GM12872 (cell line): ENCODE measurements at regions not wholly inside any gene's neighbourhood (a gene's known extent, or its start where the extent isn't known, plus 50 kb on each side); places are given as distances from the start of the nearest gene placed in this dataset.

Experiments
- TF ChIP-seq, protein P1 (sequence below): IDR thresholded peaks from 3 replicates; pipeline ENCODE4 v1.5.1; 2011; ENCODE audit warnings: low read depth, mild to moderate bottlenecking, low read length, moderate library complexity; ENCODE audit not compliant: insufficient read depth

DNA sequence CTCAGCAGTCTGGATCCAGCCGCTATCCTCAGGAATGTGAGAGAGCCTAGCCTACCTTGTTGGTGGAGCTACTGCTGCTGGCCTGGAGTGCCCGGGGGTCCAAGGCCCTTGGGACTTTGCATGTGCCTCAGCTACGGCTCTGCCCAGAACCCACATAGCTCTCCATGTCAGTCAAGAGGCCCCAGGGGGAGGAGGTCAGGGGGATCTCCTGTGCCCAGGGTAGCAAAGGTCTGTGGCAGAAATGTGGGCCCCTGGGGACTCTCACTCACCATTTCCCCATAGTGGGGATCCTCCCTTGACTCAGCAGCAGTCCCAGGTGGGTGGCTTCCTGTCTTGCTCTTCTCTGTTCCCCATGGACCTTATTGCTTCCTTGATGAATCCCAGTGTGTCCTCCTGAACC is 342.7 kb upstream of the CHAC2 start:
- TF ChIP-seq, protein P1, sequence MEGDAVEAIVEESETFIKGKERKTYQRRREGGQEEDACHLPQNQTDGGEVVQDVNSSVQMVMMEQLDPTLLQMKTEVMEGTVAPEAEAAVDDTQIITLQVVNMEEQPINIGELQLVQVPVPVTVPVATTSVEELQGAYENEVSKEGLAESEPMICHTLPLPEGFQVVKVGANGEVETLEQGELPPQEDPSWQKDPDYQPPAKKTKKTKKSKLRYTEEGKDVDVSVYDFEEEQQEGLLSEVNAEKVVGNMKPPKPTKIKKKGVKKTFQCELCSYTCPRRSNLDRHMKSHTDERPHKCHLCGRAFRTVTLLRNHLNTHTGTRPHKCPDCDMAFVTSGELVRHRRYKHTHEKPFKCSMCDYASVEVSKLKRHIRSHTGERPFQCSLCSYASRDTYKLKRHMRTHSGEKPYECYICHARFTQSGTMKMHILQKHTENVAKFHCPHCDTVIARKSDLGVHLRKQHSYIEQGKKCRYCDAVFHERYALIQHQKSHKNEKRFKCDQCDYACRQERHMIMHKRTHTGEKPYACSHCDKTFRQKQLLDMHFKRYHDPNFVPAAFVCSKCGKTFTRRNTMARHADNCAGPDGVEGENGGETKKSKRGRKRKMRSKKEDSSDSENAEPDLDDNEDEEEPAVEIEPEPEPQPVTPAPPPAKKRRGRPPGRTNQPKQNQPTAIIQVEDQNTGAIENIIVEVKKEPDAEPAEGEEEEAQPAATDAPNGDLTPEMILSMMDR, result no peak

DNA sequence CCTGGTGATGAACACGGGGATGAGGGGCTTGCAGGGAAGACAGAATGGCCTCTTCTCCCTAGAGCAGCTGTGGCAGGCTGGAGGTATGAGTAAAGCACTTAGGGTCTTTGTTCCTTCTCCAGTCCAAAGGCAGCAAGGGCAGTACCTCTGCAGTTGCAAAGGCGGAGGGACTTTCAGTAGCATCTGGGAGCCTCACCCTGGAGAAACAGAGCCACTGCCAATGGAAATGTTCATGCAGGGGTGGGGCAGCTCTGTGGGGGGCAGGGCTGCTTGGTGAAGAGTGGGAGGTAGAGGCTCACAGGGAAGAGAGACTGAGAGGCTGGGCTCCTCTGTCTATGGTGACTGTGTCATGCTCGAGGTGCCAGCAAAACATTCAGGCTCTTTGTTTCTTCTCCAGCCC is 344.1 kb upstream of the CHAC2 start:
- TF ChIP-seq, protein P1, result no peak

DNA sequence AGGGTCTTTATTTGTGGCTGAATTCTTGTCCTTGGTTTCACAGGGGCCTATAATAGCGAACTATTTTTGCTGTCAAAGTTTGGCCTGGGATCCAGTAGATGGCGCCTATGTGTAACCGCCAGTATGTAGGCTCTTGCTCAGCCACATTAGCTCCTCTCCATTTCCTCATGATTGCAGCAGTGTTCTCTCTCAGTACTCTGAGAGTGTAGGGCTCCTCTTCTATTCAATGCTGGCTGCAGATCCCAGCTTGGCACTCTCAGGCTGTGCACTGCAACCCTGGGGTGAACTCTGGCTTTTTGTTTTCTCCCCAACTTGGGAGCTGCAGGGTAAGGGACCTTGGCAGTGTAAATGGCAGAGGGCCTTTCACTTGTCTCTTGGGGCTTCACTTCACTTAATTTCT is 344.6 kb upstream of the CHAC2 start:
- TF ChIP-seq, protein P1, result peak; percentile 65

DNA sequence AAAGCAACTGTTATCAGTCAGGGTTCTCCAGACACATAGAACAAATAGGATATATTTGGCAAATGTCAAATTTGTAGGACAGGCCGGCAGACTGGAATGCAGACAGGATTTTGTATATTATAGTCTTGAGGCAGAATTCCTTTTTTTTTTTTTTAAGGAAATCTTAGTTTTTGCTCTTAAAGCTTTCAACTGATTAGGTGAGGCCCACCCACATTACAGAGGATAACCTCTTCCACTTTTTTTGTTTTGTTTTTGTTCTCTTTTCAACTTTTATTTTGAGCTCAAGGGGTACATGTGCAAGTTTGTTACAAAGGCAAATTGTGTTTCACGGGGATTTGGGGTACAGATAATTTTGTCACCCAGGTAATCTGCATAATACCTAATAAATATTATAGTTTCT is 350.2 kb upstream of the CHAC2 start:
- TF ChIP-seq, protein P1, result no peak

DNA sequence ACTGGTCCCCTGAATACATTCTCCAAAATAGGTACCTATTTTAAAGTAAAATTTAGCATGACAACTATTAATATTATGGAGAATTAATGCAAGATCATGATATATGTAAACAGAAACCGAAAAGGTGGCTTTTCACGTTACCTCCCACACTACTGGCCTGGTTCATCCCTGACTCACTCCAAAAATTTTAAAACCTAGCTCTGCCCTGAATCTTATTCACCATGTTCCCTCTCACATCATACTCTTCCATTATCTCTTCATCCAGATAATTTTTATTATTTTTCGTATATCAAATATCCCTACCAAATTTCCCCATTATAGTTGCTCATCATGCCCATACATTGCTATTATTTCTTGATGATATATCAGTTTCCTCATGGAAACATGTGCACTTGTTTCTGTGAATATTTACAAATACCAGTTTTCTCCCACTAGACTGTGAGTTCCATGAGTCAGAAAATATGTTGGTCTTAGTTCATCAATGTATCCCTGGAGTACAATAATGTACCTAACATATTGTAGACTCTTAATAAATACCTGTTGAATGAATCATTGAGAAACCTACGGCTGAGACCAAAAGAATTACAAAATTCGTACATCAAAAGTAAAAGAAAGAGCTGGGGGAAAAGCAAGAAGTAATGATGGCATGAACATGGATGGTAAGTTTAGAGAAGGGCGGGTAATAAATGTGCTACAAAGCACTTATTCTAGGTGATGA is 360.1 kb upstream of the CHAC2 start:
- TF ChIP-seq, protein P1, result no peak

DNA sequence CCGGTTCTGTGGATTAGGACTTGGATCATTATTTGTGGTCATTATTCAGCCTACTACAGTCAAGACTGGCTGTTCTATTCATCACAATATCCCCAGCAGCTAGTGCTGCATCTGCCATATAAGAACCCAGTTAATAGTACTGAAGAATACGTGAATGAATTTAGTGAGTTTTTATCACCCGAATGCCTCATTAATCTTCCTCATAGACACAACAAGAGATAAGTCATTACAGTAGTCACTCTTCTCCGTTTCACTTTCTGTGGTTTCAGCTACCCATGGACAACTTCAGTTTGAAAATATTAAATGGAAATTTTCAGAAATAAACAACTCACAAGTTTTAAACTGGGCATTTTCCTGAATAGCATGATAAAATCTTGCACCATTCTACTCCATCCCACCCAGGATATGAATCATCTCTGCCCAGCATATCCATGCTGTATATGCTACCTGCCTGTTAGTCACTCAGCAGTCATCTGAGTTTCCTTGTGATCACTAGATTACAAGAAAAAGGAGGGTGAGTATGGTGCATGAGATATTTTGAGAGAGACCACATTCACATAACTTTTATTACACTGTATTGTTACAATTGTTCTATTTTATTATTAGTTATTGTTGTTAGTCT is 363.7 kb upstream of the CHAC2 start:
- TF ChIP-seq, protein P1, result no peak

DNA sequence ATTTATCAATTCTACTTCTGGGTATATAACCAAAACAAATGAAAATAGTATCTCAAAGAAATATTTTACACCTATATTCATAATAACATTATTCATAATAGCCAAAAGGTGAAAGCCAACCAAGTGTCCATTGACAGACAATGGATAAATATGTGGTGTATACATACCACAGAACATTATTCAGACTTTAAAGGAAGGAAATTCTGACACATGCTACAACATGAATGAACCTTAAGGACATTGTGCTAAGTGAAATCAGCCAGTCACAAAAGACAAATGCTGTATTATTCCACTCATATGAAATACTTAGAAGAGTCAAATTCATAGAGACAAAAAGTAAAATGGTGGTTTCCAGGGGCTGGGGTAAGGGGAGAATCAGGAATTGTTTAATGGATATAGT is 370.5 kb upstream of the CHAC2 start:
- TF ChIP-seq, protein P1, result no peak
